GM10266 (cell line): ENCODE measurements at regions not wholly inside any gene's neighbourhood (a gene's known extent, or its start where the extent isn't known, plus 50 kb on each side); places are given as distances from the start of the nearest gene placed in this dataset.

Source experiments
- DNase-seq: peaks from one replicate; pipeline ENCODE4 v3.0.0; 2012; ENCODE audit errors: extremely low spot score
- TF ChIP-seq, protein P1 (sequence below): IDR thresholded peaks from 2 replicates; pipeline ENCODE4 v1.5.1; 2012; ENCODE audit warnings: mild to moderate bottlenecking, low read depth; ENCODE audit not compliant: control insufficient read depth, insufficient read depth; ENCODE audit errors: missing control alignments

DNA sequence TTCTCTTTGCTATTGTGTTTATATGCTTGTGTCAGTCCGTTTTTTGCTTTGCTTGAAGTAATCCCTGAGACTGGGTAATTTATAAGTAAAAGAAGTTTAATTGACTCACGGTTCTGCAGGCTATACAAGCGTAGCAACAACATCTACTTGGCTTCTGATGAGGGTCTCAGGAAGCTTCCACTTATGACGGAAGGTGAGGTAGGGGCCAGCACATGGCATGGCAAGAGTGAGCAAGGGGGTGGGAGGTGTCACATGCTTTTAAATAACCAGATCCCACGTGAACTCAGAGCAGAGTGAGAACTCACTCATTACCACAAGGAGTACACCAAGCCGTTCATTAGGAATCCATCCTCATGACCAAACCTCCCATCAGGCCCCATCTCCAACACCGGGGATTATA lies 540.3 kb downstream of the TDRD15 start:
- TF ChIP-seq, protein P1, sequence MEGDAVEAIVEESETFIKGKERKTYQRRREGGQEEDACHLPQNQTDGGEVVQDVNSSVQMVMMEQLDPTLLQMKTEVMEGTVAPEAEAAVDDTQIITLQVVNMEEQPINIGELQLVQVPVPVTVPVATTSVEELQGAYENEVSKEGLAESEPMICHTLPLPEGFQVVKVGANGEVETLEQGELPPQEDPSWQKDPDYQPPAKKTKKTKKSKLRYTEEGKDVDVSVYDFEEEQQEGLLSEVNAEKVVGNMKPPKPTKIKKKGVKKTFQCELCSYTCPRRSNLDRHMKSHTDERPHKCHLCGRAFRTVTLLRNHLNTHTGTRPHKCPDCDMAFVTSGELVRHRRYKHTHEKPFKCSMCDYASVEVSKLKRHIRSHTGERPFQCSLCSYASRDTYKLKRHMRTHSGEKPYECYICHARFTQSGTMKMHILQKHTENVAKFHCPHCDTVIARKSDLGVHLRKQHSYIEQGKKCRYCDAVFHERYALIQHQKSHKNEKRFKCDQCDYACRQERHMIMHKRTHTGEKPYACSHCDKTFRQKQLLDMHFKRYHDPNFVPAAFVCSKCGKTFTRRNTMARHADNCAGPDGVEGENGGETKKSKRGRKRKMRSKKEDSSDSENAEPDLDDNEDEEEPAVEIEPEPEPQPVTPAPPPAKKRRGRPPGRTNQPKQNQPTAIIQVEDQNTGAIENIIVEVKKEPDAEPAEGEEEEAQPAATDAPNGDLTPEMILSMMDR: no peak
- DNase-seq: no peak

DNA sequence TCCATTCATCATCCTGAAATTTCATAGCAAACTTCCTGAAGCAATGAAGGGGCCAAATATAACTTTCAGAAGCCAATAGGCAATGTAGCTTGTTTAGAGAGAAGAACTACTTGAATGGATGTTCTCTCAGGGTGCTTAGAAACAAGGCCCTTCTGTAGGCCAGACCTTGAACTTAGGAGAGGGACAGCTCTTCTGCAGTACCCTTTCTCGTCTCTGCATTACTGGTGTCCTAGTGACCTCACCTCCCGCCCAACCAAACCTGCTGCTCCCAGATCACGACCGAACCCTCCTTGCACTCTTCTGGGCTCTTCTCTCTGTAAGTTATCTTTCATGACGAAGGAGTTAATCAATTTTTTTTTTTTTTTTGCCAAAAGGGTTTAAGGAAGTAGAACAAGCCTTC lies 543.9 kb downstream of the TDRD15 start:
- no peak for DNase-seq
- TF ChIP-seq, protein P1: no peak

DNA sequence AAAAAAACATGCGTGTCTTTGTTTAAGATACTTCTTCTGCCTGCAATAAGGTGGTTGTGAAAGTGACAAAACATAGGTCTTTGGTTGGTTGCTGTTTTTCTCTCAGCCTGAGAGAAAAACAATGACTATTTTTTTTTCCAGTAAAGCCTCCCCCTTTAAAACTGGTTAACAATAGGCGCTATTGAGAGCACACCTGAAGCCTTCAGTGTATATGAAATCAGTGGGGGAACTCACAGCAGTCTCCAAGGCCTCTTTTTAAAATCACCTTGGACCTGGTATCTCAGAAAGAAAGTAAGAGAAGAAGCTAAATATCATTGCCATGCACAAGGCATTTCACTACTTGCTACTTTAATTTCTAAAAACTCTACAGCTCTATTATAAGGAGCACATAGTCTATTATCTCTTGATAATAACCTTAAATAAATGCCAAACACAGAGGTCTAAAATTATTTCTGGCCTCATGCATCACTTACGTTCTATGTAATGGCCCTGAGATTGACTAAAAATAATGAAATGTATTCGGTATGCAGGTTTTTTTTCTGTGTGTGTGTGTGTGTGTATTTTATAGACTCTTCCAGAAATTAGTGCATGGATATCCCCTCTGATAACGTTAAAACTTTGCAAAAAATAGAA lies 544.4 kb downstream of the TDRD15 start:
- TF ChIP-seq, protein P1: no peak
- no peak for DNase-seq

DNA sequence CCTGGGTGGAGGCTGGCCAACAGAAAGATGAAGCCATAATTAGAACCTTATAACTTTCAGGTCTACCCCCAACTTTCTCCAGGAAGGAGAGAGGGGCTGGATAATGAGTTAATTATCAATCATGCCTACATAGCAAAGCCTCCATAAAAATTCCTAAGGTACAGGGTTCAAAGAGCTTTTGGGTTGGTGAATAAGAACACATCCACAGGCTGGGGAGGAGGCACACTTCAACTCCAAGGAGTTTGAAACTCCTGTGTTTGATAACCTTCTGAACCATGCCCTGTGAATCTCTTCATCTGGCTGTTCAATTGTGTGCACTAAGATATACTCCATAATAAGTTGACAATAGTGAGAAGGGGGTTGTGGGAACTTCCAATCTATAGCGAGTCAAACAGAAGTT lies 552.3 kb downstream of the TDRD15 start:
- DNase-seq: no peak
- TF ChIP-seq, protein P1: no peak

DNA sequence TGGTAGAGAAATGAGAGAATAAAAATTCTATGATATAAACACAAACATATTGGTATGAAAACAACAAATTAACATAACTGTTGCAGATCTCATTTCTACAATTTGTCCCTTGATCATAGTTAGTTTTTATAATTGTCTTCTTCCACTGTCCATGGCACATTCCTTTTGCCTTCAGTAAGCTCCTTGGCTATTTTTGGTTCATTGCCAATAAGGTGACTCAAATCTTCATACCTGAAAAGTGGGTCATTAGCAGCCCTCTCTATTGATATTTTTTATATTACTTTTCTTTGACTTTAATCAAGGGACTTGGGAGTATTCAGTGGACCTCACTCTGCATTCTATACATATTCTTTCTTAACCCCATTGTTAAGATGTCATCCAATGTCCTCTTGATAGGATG lies 552.9 kb downstream of the TDRD15 start:
- no peak for DNase-seq
- TF ChIP-seq, protein P1: no peak

DNA sequence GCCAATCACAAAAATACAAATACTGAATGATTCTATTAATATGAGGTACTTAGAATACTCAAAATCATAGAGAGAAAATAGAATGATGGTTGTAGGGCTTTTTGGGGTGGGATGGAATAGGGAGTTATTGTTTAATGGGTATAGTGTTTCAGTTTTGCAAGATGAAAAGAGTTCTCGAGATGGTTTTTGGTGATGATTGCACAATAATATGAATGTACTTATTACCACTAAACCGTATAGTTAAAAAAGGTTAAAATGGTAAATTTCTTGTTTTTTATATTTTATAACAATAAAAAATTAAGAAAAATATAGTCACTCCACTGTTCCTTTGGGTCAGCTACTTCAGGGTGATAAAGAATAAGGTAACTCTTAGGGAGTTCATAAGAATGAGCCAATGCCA lies 560.1 kb downstream of the TDRD15 start:
- TF ChIP-seq, protein P1: no peak
- no peak for DNase-seq

DNA sequence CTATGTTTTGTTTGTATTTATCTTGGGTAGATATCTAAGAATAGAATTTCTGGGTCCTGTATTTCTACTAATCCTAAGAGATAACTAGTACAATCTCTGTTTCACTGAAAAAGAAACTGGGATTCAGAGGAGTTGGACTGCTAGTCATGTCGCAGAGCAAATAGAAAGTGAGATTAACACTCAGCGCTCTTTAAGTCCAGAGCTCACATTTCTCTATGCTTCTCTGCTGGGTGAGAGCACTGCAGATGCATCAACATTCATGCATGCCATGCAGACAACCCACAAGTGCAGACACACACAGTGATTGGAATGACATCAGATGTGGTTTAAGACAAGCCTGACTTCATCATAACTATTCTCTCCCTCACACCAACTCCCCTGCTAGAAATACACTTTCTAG lies 563.8 kb downstream of the TDRD15 start:
- no peak for DNase-seq
- TF ChIP-seq, protein P1: no peak
